Fibroblast of lung (primary cell): ENCODE measurements at regions not wholly inside any gene's neighbourhood (a gene's known extent, or its start where the extent isn't known, plus 50 kb on each side); places are given as distances from the start of the nearest gene placed in this dataset.

Experiments
- DNase-seq, 2 donors: peaks; one replicate each; pipeline versions ENCODE4 v3.0.0 to v3.0.0-alpha.2; 2010; ENCODE audit warnings: low read depth in 2 of 2
- H2AFZ ChIP-seq: 2 replicates; pipeline ENCODE4 v1.5.1; 2012; ENCODE audit warnings: low read length, control low read depth, inconsistent platforms
- H3K27ac ChIP-seq: 2 replicates; pipeline ENCODE4 v1.5.1; 2011; ENCODE audit warnings: low read length, control low read depth; ENCODE audit not compliant: insufficient read depth
- H3K27me3 ChIP-seq: 2 replicates; pipeline ENCODE4 v1.5.1; 2011; ENCODE audit warnings: mild to moderate bottlenecking, low read length; ENCODE audit not compliant: control insufficient read depth, insufficient read depth
- H3K36me3 ChIP-seq: 2 replicates; pipeline ENCODE4 v1.5.1; 2011; ENCODE audit warnings: low read length; ENCODE audit not compliant: control insufficient read depth, insufficient read depth
- H3K4me1 ChIP-seq: 2 replicates; pipeline ENCODE4 v1.5.1; 2011; ENCODE audit warnings: low read length; ENCODE audit not compliant: control insufficient read depth, insufficient read depth; ENCODE audit errors: extremely low read depth
- H3K4me2 ChIP-seq: 2 replicates; pipeline ENCODE4 v1.5.1; 2011; ENCODE audit warnings: low read length, control low read depth; ENCODE audit not compliant: insufficient read depth; ENCODE audit errors: extremely low read depth
- H3K4me3 ChIP-seq, 4 experiments: fragments of 200-600 bp in 1 of 4; sonication (generic) in 1 of 4; replicated peaks in 1 of 4; 2 replicates each; pipeline ENCODE4 v1.5.1; 2011 to 2016; ENCODE audit warnings: low read length in 4 of 4, low read depth in 3 of 4, mild to moderate bottlenecking in 3 of 4, control low read depth in 2 of 4, inconsistent platforms in 1 of 4, mixed read lengths in 1 of 4; ENCODE audit not compliant: insufficient read depth in 1 of 4; ENCODE audit errors: control extremely low read depth in 1 of 4
- H3K79me2 ChIP-seq: 2 replicates; pipeline ENCODE4 v1.5.1; 2012; ENCODE audit warnings: mild to moderate bottlenecking, low read length, inconsistent platforms; ENCODE audit not compliant: control insufficient read depth, insufficient read depth
- H3K9ac ChIP-seq: 2 replicates; pipeline ENCODE4 v1.5.1; 2011; ENCODE audit warnings: mild to moderate bottlenecking, low read length, control low read depth; ENCODE audit not compliant: insufficient read depth
- H3K9me3 ChIP-seq: 2 replicates; pipeline ENCODE4 v1.5.1; 2012; ENCODE audit warnings: low read depth, low read length; ENCODE audit not compliant: control insufficient read depth, insufficient read depth
- H4K20me1 ChIP-seq: 2 replicates; pipeline ENCODE4 v1.5.1; 2011; ENCODE audit warnings: low read length; ENCODE audit not compliant: control insufficient read depth, insufficient read depth; ENCODE audit errors: extremely low read depth
- EZH2 ChIP-seq: IDR thresholded peaks from 2 replicates; pipeline ENCODE4 v1.5.1; 2012; ENCODE audit warnings: low read length, control low read depth, mild to moderate bottlenecking; ENCODE audit errors: missing control alignments
- TF ChIP-seq, protein P1 (sequence below), 2 donors: IDR thresholded peaks in 1 of 2; conservative IDR thresholded peaks in 1 of 2; 1 replicate in 1 of 2; 2 replicates in 1 of 2; pipeline ENCODE4 v1.5.1; 2011 to 2012; ENCODE audit warnings: low read length in 2 of 2, control low read depth in 1 of 2, inconsistent platforms in 1 of 2, low read depth in 1 of 2, mild to moderate bottlenecking in 1 of 2

DNA sequence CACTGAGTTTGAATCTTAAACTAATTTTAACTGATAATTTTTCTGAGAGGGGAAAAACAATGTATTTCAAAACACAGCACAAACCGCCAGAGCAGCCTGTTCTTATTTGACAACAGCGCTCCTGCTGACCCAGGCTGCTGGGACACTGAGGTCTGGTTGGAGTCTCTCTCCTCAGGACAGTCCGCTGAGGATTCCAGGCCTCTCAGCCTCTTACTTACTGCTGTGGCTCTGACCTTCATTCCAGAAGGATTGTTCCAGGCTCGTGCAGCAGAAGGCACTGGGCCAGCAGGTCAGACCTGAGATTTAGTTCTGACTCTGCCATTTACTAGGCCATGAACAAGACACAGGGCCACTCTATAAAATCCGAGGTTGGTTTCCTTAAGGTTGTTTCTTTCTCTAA is 393.6 kb downstream of the TDRD3 start:
- H3K27ac ChIP-seq: no peak overlapping the region
- no peaks in the 10 kb centered on the region for H3K27me3 ChIP-seq
- no peaks in the 10 kb centered on the region for H4K20me1 ChIP-seq
- H3K4me3 ChIP-seq: no peak overlapping the region
- TF ChIP-seq, protein P1, sequence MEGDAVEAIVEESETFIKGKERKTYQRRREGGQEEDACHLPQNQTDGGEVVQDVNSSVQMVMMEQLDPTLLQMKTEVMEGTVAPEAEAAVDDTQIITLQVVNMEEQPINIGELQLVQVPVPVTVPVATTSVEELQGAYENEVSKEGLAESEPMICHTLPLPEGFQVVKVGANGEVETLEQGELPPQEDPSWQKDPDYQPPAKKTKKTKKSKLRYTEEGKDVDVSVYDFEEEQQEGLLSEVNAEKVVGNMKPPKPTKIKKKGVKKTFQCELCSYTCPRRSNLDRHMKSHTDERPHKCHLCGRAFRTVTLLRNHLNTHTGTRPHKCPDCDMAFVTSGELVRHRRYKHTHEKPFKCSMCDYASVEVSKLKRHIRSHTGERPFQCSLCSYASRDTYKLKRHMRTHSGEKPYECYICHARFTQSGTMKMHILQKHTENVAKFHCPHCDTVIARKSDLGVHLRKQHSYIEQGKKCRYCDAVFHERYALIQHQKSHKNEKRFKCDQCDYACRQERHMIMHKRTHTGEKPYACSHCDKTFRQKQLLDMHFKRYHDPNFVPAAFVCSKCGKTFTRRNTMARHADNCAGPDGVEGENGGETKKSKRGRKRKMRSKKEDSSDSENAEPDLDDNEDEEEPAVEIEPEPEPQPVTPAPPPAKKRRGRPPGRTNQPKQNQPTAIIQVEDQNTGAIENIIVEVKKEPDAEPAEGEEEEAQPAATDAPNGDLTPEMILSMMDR (conservative IDR thresholded peaks at IDR 0.05 in 1 of 2, IDR thresholded peaks at IDR 0.05 in 1 of 2; ENCODE audit: low read depth in 1 of 2, low read length in 2 of 2): no peak
- no peak for TF ChIP-seq EZH2
- no peak for DNase-seq
- H3K9ac ChIP-seq: no peak overlapping the region
- no peaks in the 10 kb centered on the region for H3K4me1 ChIP-seq
- H2AFZ ChIP-seq: no peak overlapping the region
- H3K36me3 ChIP-seq: no peaks in the 10 kb centered on the region
- no peaks in the 10 kb centered on the region for H3K9me3 ChIP-seq
- H3K4me2 ChIP-seq: no peak overlapping the region
- H3K79me2 ChIP-seq: no peaks in the 10 kb centered on the region

DNA sequence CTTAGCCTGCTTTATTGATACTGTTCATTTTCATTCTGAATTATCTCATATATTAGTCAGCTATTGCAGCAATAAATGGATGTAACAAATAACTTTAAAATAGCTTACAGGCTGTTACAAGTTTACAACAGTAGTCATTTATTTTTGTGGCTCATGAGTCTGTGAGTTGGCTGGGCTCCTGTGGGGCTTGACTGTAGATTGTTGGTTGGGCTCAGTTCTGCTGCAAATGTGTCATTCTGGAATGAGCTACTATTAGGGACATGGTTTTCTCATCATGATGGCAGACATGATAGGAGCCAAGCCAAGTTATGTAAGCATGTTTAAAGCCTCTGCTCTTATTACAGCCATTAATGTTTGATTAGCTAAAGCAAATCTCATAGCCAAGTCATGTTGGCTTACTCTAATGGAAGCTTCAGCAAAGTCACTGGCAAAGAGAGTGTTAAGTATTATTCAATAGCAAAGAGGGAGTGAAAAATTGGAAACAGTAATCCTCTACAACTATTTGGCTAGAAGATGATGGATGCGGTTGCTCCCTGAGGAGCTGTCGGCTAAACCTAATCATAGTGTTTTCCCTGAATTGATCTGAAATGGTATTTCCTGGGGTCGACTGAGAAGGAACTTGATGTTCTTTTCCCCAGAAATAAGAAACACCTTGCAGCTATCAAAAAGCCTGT is 391.3 kb downstream of the TDRD3 start:
- Histone ChIP-seq H3K4me1 (no peaks in the 10 kb centered on the region), H3K4me2 (no peak overlapping the region), H3K79me2 (no peaks in the 10 kb centered on the region), H3K27me3 (no peaks in the 10 kb centered on the region), H3K4me3 (no peak overlapping the region), H3K9ac (no peak overlapping the region), H2AFZ (no peak overlapping the region), H4K20me1 (no peaks in the 10 kb centered on the region), H3K9me3 (no peaks in the 10 kb centered on the region), H3K27ac (no peak overlapping the region), H3K36me3 (no peaks in the 10 kb centered on the region)
- DNase-seq: peak; percentile 2 to 50
- TF ChIP-seq EZH2: no peak
- TF ChIP-seq, protein P1 (conservative IDR thresholded peaks at IDR 0.05 in 1 of 2, IDR thresholded peaks at IDR 0.05 in 1 of 2; ENCODE audit: low read depth in 1 of 2, low read length in 2 of 2): no peak

DNA sequence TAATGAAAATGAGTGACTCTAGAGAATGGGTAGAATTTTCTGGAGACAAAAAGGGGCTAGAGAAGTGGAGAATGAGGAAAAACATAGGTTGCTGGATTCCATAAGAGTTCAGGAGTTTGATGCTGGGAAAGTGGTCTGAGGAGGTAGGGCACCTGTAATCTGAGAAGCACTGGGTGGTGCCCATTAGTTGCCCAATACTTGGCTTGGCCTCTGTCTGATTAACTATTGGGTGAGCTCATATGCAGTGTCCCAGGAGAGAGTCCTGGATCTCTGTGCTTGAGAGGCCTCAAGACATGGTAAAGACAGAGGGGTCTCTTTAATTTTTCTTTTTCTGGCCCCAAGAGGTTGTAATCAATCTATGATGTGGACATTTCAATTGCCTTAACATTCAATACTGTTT is 390.1 kb downstream of the TDRD3 start:
- no peak overlapping the region for H3K27ac ChIP-seq
- no peak overlapping the region for H3K9ac ChIP-seq
- no peaks in the 10 kb centered on the region for H3K9me3 ChIP-seq
- no peaks in the 10 kb centered on the region for H3K79me2 ChIP-seq
- no peak overlapping the region for H3K4me2 ChIP-seq
- H3K4me1 ChIP-seq: no peaks in the 10 kb centered on the region
- H2AFZ ChIP-seq: no peak overlapping the region
- H3K36me3 ChIP-seq: no peaks in the 10 kb centered on the region
- no peaks in the 10 kb centered on the region for H4K20me1 ChIP-seq
- no peak overlapping the region for H3K4me3 ChIP-seq
- TF ChIP-seq, protein P1 (conservative IDR thresholded peaks at IDR 0.05 in 1 of 2, IDR thresholded peaks at IDR 0.05 in 1 of 2; ENCODE audit: low read depth in 1 of 2, low read length in 2 of 2): no peak
- no peak for DNase-seq
- H3K27me3 ChIP-seq: no peaks in the 10 kb centered on the region
